Neural progenitor cell (in vitro differentiated cells): ENCODE measurements at regions not wholly inside any gene's neighbourhood (a gene's known extent, or its start where the extent isn't known, plus 50 kb on each side); places are given as distances from the start of the nearest gene placed in this dataset.

Source experiments
- DNase-seq: peaks from one replicate; pipeline ENCODE4 v3.0.0-alpha.2; 2016; ENCODE audit warnings: low spot score
- H2AFZ ChIP-seq: fragments of 200-600 bp; sonication (generic); replicated peaks from 2 replicates; pipeline ENCODE4 v1.6.1; 2016; ENCODE audit warnings: antibody characterized with exemption
- H3F3A ChIP-seq: fragments of 200-600 bp; sonication (generic); 2 replicates; pipeline ENCODE4 v1.6.1; 2016; ENCODE audit warnings: antibody characterized with exemption, low read depth
- H3K27ac ChIP-seq: fragments of 200-600 bp; sonication (generic); 2 replicates; pipeline ENCODE4 v1.5.1; 2016; ENCODE audit warnings: mild to moderate bottlenecking
- H3K27me3 ChIP-seq: fragments of 200-600 bp; sonication (generic); 2 replicates; pipeline ENCODE4 v1.6.1; 2016; ENCODE audit warnings: mild to moderate bottlenecking, moderate library complexity
- H3K36me3 ChIP-seq: fragments of 200-600 bp; sonication (generic); 2 replicates; pipeline ENCODE4 v1.5.1; 2016
- H3K4me1 ChIP-seq: fragments of 200-600 bp; sonication (generic); 2 replicates; pipeline ENCODE4 v1.6.1; 2016; ENCODE audit warnings: mixed run types
- H3K4me2 ChIP-seq: fragments of 200-600 bp; sonication (generic); 2 replicates; pipeline ENCODE4 v1.6.1; 2016
- H3K4me3 ChIP-seq: fragments of 200-600 bp; sonication (generic); 2 replicates; pipeline ENCODE4 v1.5.1; 2016
- H3K79me2 ChIP-seq: fragments of 200-600 bp; sonication (generic); 2 replicates; pipeline ENCODE4 v1.6.1; 2016; ENCODE audit warnings: low read depth
- H3K9ac ChIP-seq: fragments of 200-600 bp; sonication (generic); 2 replicates; pipeline ENCODE4 v1.6.1; 2016
- H3K9me3 ChIP-seq: fragments of 200-600 bp; sonication (generic); 2 replicates; pipeline ENCODE4 v1.5.1; 2016; ENCODE audit warnings: low read depth
- H4K20me1 ChIP-seq: fragments of 200-600 bp; sonication (generic); 2 replicates; pipeline ENCODE4 v1.6.1; 2016; ENCODE audit warnings: low read depth
- H3K27ac Mint-ChIP-seq: 3 replicates; pipeline ENCODE4 v1.8.0; 2021; ENCODE audit warnings: mixed read lengths
- H3K27me3 Mint-ChIP-seq: 2 replicates; pipeline ENCODE4 v1.8.0; 2022; ENCODE audit warnings: low read depth, mild to moderate bottlenecking, inconsistent platforms, moderate library complexity, mixed read lengths; ENCODE audit not compliant: insufficient read depth
- H3K36me3 Mint-ChIP-seq: 3 replicates; pipeline ENCODE4 v1.8.0; 2021; ENCODE audit warnings: mixed read lengths
- H3K4me1 Mint-ChIP-seq: 3 replicates; pipeline ENCODE4 v1.8.0; 2021; ENCODE audit warnings: mixed read lengths
- H3K4me3 Mint-ChIP-seq: 3 replicates; pipeline ENCODE4 v1.8.0; 2021; ENCODE audit warnings: mild to moderate bottlenecking, moderate library complexity, mixed read lengths
- H3K9me3 Mint-ChIP-seq: 3 replicates; pipeline ENCODE4 v1.8.0; 2020; ENCODE audit warnings: mixed read lengths
- EZH2 ChIP-seq: fragments of 200-600 bp; sonication (generic); IDR thresholded peaks from 2 replicates; pipeline ENCODE4 v1.6.1; 2017; ENCODE audit warnings: antibody characterized with exemption, mild to moderate bottlenecking, moderate library complexity
- EZH2phosphoT487 ChIP-seq: fragments of 200-600 bp; sonication (generic); IDR thresholded peaks from 2 replicates; pipeline ENCODE4 v1.6.1; 2017; ENCODE audit warnings: antibody characterized with exemption
- TF ChIP-seq, protein P1 (sequence below): fragments of 200-600 bp; sonication (generic); IDR thresholded peaks from 2 replicates; pipeline ENCODE4 v1.5.1; 2017; ENCODE audit warnings: antibody characterized with exemption, mild to moderate bottlenecking

GRCh38 chrX:114077773-114078172, 506.1 kb upstream of the HTR2C start:
- H3K9ac ChIP-seq, result no peak overlapping the region
- no peak for DNase-seq
- no peaks in the 10 kb centered on the region for H3K27me3 ChIP-seq
- H3K4me3 ChIP-seq, result no peak overlapping the region
- no peak overlapping the region for H2AFZ ChIP-seq
- no peaks in the 10 kb centered on the region for H3K36me3 Mint-ChIP-seq
- H4K20me1 ChIP-seq, result no peaks in the 10 kb centered on the region
- no peak overlapping the region for H3K4me2 ChIP-seq
- H3K9me3 ChIP-seq, result no peaks in the 10 kb centered on the region
- no peaks in the 10 kb centered on the region for H3K79me2 ChIP-seq
- peaks cover 8% of the 10 kb centered on the region for H3K4me1 Mint-ChIP-seq
- no peak overlapping the region for H3K27ac Mint-ChIP-seq
- H3K27me3 Mint-ChIP-seq, result no peaks in the 10 kb centered on the region
- H3K9me3 Mint-ChIP-seq, result no peaks in the 10 kb centered on the region
- H3K36me3 ChIP-seq, result no peaks in the 10 kb centered on the region
- H3F3A ChIP-seq, result peaks cover 26% of the 10 kb centered on the region
- no peak overlapping the region for H3K27ac ChIP-seq
- TF ChIP-seq, protein P1, sequence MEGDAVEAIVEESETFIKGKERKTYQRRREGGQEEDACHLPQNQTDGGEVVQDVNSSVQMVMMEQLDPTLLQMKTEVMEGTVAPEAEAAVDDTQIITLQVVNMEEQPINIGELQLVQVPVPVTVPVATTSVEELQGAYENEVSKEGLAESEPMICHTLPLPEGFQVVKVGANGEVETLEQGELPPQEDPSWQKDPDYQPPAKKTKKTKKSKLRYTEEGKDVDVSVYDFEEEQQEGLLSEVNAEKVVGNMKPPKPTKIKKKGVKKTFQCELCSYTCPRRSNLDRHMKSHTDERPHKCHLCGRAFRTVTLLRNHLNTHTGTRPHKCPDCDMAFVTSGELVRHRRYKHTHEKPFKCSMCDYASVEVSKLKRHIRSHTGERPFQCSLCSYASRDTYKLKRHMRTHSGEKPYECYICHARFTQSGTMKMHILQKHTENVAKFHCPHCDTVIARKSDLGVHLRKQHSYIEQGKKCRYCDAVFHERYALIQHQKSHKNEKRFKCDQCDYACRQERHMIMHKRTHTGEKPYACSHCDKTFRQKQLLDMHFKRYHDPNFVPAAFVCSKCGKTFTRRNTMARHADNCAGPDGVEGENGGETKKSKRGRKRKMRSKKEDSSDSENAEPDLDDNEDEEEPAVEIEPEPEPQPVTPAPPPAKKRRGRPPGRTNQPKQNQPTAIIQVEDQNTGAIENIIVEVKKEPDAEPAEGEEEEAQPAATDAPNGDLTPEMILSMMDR, result no peak
- TF ChIP-seq EZH2 (no peak), EZH2phosphoT487 (no peak)
- no peak overlapping the region for H3K4me3 Mint-ChIP-seq
- H3K4me1 ChIP-seq, result peaks cover 38% of the 10 kb centered on the region

- no peaks in the 10 kb centered on the region for H3K27me3 Mint-ChIP-seq
- no peak for TF ChIP-seq EZH2phosphoT487
- TF ChIP-seq, protein P1, result peak; percentile 68
Observed at GRCh38 chrX:114075073-114075673, 508.7 kb upstream of the HTR2C start.

GRCh38 chrX:114073926-114074325, 510.0 kb upstream of the HTR2C start:
- TF ChIP-seq EZH2, result no peak
- TF ChIP-seq, protein P1, result no peak
- TF ChIP-seq EZH2phosphoT487, result no peak
- H3K27ac ChIP-seq, result peak overlapping the region; percentile 91
- H3K27me3 ChIP-seq, result no peaks in the 10 kb centered on the region
- H3K79me2 ChIP-seq, result no peaks in the 10 kb centered on the region
- Mint-ChIP-seq H3K4me1 (peaks cover 8% of the 10 kb centered on the region), H3K4me3 (no peak overlapping the region), H3K27me3 (no peaks in the 10 kb centered on the region), H3K27ac (peak overlapping the region; percentile 35), H3K9me3 (peaks cover 3% of the 10 kb centered on the region), H3K36me3 (no peaks in the 10 kb centered on the region)
- H3K9me3 ChIP-seq, result no peaks in the 10 kb centered on the region
- H2AFZ ChIP-seq, result no peak overlapping the region
- peak overlapping the region; percentile 64 for H3K4me2 ChIP-seq
- DNase-seq, result peak; percentile 58
- H3K4me1 ChIP-seq, result peaks cover 53% of the 10 kb centered on the region
- no peak overlapping the region for H3K9ac ChIP-seq
- H4K20me1 ChIP-seq, result no peaks in the 10 kb centered on the region
- H3K36me3 ChIP-seq, result no peaks in the 10 kb centered on the region
- H3F3A ChIP-seq, result peaks cover 46% of the 10 kb centered on the region
- H3K4me3 ChIP-seq, result peak overlapping the region; percentile 5

More at GRCh38 chrX:114075073-114075673, 508.7 kb upstream of the HTR2C start:
- no peaks in the 10 kb centered on the region for H3K79me2 ChIP-seq
- H3K4me1 ChIP-seq, result peaks cover 53% of the 10 kb centered on the region
- peaks cover 3% of the 10 kb centered on the region for H3K9me3 Mint-ChIP-seq
- no peak overlapping the region for H3K27ac Mint-ChIP-seq
- no peak overlapping the region for H3K9ac ChIP-seq
- H3K4me1 Mint-ChIP-seq, result peaks cover 8% of the 10 kb centered on the region
- no peaks in the 10 kb centered on the region for H3K36me3 ChIP-seq
- peaks cover 45% of the 10 kb centered on the region for H3F3A ChIP-seq
- H3K4me3 ChIP-seq, result no peak overlapping the region
- no peaks in the 10 kb centered on the region for H4K20me1 ChIP-seq
- H3K4me3 Mint-ChIP-seq, result no peak overlapping the region
- peak overlapping the region; percentile 19 for H3K4me2 ChIP-seq
- peak overlapping the region; percentile 44 for H2AFZ ChIP-seq
- H3K27me3 ChIP-seq, result no peaks in the 10 kb centered on the region
- no peaks in the 10 kb centered on the region for H3K9me3 ChIP-seq
- no peak for DNase-seq
- H3K27ac ChIP-seq, result peak overlapping the region; percentile 62
- H3K36me3 Mint-ChIP-seq, result no peaks in the 10 kb centered on the region
